GM23338 (cell line): ENCODE measurements at regions not wholly inside any gene's neighbourhood (a gene's known extent, or its start where the extent isn't known, plus 50 kb on each side); places are given as distances from the start of the nearest gene placed in this dataset.

Experiments
- ATAC-seq: fragments of 200-7000 bp; cut with Tn5 transposase; 3 replicates; pipeline ENCODE4 v1.9.1; 2020
- DNase-seq: peaks from one replicate; pipeline ENCODE4 v3.0.0-alpha.2; 2015; ENCODE audit warnings: low spot score
- H2AFZ ChIP-seq: fragments of 200-600 bp; sonication (generic); 2 replicates; pipeline ENCODE4 v1.8.0; 2016; ENCODE audit warnings: antibody characterized with exemption, mild to moderate bottlenecking, moderate library complexity
- H3F3A ChIP-seq: fragments of 200-600 bp; sonication (generic); replicated peaks from 2 replicates; pipeline ENCODE4 v1.8.0; 2017; ENCODE audit warnings: antibody characterized with exemption, mixed run types, low read depth
- H3K27ac ChIP-seq: fragments of 200-600 bp; sonication (generic); 2 replicates; pipeline ENCODE4 v1.6.1; 2016; ENCODE audit warnings: low read depth
- H3K27me3 ChIP-seq: fragments of 200-600 bp; sonication (generic); 2 replicates; pipeline ENCODE4 v1.8.0; 2016; ENCODE audit warnings: mild to moderate bottlenecking, mixed run types, moderate library complexity; ENCODE audit not compliant: insufficient read depth
- H3K36me3 ChIP-seq: fragments of 200-600 bp; sonication (generic); 2 replicates; pipeline ENCODE4 v1.8.0; 2016; ENCODE audit warnings: mild to moderate bottlenecking; ENCODE audit not compliant: insufficient read depth
- H3K4me1 ChIP-seq: fragments of 200-600 bp; sonication (generic); 2 replicates; pipeline ENCODE4 v1.8.0; 2016; ENCODE audit warnings: mild to moderate bottlenecking, moderate library complexity; ENCODE audit not compliant: insufficient read depth
- H3K4me2 ChIP-seq: fragments of 200-600 bp; sonication (generic); 2 replicates; pipeline ENCODE4 v1.7.1; 2017; ENCODE audit warnings: mixed run types
- H3K4me3 ChIP-seq: fragments of 200-600 bp; sonication (generic); 2 replicates; pipeline ENCODE4 v1.6.1; 2016; ENCODE audit warnings: mixed run types
- H3K79me2 ChIP-seq: fragments of 200-600 bp; sonication (generic); replicated peaks from 2 replicates; pipeline ENCODE4 v1.8.0; 2017; ENCODE audit warnings: mild to moderate bottlenecking; ENCODE audit not compliant: insufficient read depth
- H3K9me2 ChIP-seq: fragments of 200-600 bp; sonication (generic); 2 replicates; pipeline ENCODE4 v1.8.0; 2017; ENCODE audit not compliant: insufficient read depth
- H4K20me1 ChIP-seq: fragments of 200-600 bp; sonication (generic); replicated peaks from 2 replicates; pipeline ENCODE4 v1.8.0; 2017; ENCODE audit warnings: mild to moderate bottlenecking; ENCODE audit not compliant: insufficient read depth
- H3K27ac Mint-ChIP-seq: 2 replicates; pipeline ENCODE4 v1.8.0; 2020; ENCODE audit warnings: inconsistent platforms, mild to moderate bottlenecking, moderate library complexity, mixed read lengths
- H3K27me3 Mint-ChIP-seq: 3 replicates; pipeline ENCODE4 v1.8.0; 2022; ENCODE audit warnings: low read depth, mild to moderate bottlenecking, moderate library complexity, mixed read lengths, inconsistent platforms; ENCODE audit not compliant: insufficient read depth, poor library complexity
- H3K36me3 Mint-ChIP-seq: 3 replicates; pipeline ENCODE4 v1.8.0; 2021; ENCODE audit warnings: low read depth, mild to moderate bottlenecking, inconsistent platforms, moderate library complexity, mixed read lengths
- H3K4me1 Mint-ChIP-seq: 3 replicates; pipeline ENCODE4 v1.8.0; 2020; ENCODE audit warnings: mild to moderate bottlenecking, inconsistent platforms, mixed read lengths
- H3K4me3 Mint-ChIP-seq: 3 replicates; pipeline ENCODE4 v1.8.0; 2021; ENCODE audit warnings: moderate library complexity, mild to moderate bottlenecking, inconsistent platforms, mixed read lengths
- H3K9me3 Mint-ChIP-seq: 3 replicates; pipeline ENCODE4 v1.8.0; 2020; ENCODE audit warnings: moderate library complexity, mild to moderate bottlenecking, inconsistent platforms, mixed read lengths
- CREB1 ChIP-seq: fragments of 250-450 bp; sonication (Bioruptor Pico); IDR thresholded peaks from 2 replicates; pipeline ENCODE4 v1.5.0; 2020; ENCODE audit warnings: low read depth, mild to moderate bottlenecking, moderate library complexity
- CTCF ChIP-seq, 2 experiments: fragments of 200-600 bp in 1 of 2; sonication (generic) in 1 of 2; conservative IDR thresholded peaks; 2 replicates each; pipeline versions ENCODE4 v1.5.1 to v1.6.1; 2016 to 2017; ENCODE audit warnings: antibody characterized with exemption in 2 of 2, low read depth in 2 of 2, mild to moderate bottlenecking in 2 of 2, moderate library complexity in 1 of 2
- ETS1 ChIP-seq: IDR thresholded peaks from 2 replicates; pipeline ENCODE4 v1.6.1; 2016; ENCODE audit warnings: antibody characterized with exemption
- EZH2 ChIP-seq: fragments of 200-600 bp; sonication (generic); IDR thresholded peaks from one replicate; pipeline ENCODE4 v1.8.0; 2017; ENCODE audit warnings: antibody characterized with exemption, mild to moderate bottlenecking, low read depth; ENCODE audit not compliant: unreplicated experiment
- EZH2phosphoT487 ChIP-seq: fragments of 200-600 bp; sonication (generic); IDR thresholded peaks from one replicate; pipeline ENCODE4 v1.8.1; 2018; ENCODE audit warnings: antibody characterized with exemption; ENCODE audit not compliant: unreplicated experiment
- JUNB ChIP-seq: IDR thresholded peaks from one replicate; pipeline ENCODE4 v1.6.1; 2016; ENCODE audit warnings: antibody characterized with exemption; ENCODE audit not compliant: unreplicated experiment
- NANOG ChIP-seq: IDR thresholded peaks from 2 replicates; pipeline ENCODE4 v1.6.1; 2016; ENCODE audit warnings: antibody characterized with exemption, borderline replicate concordance
- POLR2AphosphoS5 ChIP-seq: IDR thresholded peaks from 2 replicates; pipeline ENCODE4 v1.6.1; 2016; ENCODE audit warnings: antibody characterized with exemption, low read depth
- STAT1 ChIP-seq: IDR thresholded peaks from one replicate; pipeline ENCODE4 v1.6.1; 2016; ENCODE audit warnings: antibody characterized with exemption; ENCODE audit not compliant: unreplicated experiment
- ZNF114 ChIP-seq: fragments of 250-450 bp; sonication (Bioruptor Pico); IDR thresholded peaks from 2 replicates; pipeline ENCODE4 v1.5.0; 2020; ENCODE audit warnings: mild to moderate bottlenecking, moderate library complexity
- ZNF331 ChIP-seq: fragments of 250-450 bp; sonication (Bioruptor Pico); IDR thresholded peaks from 2 replicates; pipeline ENCODE4 v1.5.0; 2020; ENCODE audit warnings: low read depth, mild to moderate bottlenecking, moderate library complexity
- ZNF462 ChIP-seq: fragments of 250-450 bp; sonication (Bioruptor Pico); IDR thresholded peaks from 2 replicates; pipeline ENCODE4 v1.5.0; 2020; ENCODE audit warnings: mild to moderate bottlenecking, moderate library complexity
- TF ChIP-seq, protein P1 (sequence below): IDR thresholded peaks from one replicate; pipeline ENCODE4 v1.6.1; 2018; ENCODE audit warnings: antibody characterized with exemption; ENCODE audit not compliant: unreplicated experiment

DNA sequence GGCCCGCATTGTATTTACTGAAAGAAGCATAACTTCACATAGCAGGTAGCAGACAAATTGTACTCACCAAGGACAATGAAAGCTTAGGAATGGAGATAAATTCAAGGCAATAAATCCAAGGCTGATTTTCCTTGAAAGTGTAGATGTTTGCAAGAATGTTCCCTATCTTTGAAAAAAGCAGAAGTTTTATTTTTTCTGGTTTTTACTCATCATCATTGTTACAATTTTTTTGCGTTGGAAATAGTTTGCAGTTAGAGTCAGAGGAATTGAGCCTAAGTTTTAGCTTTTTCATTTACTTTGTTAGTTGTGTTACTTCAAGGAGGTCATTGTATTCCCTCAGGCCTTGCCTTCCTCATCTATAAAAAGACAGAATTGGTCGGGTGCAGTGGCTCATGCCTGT lies 213.9 kb upstream of the TBL1XR1 start:
- Histone ChIP-seq H3K27ac (no peak overlapping the region), H4K20me1 (no peaks in the 10 kb centered on the region), H3K4me1 (no peaks in the 10 kb centered on the region), H3K4me3 (no peak overlapping the region), H3K9me2 (no peaks in the 10 kb centered on the region), H2AFZ (no peak overlapping the region), H3F3A (no peaks in the 10 kb centered on the region), H3K27me3 (no peaks in the 10 kb centered on the region), H3K36me3 (no peaks in the 10 kb centered on the region), H3K79me2 (no peaks in the 10 kb centered on the region), H3K4me2 (no peak overlapping the region)
- TF ChIP-seq JUNB (no peak), CTCF (conservative IDR thresholded peaks at IDR 0.05; ENCODE audit: low read depth in 2 of 2) (no peak), STAT1 (no peak), CREB1 (CRISPR knock-in tag) (no peak), EZH2 (no peak), POLR2AphosphoS5 (no peak), ZNF331 (no peak), NANOG (no peak), ZNF462 (no peak), EZH2phosphoT487 (no peak), ZNF114 (no peak), ETS1 (no peak)
- TF ChIP-seq, protein P1, sequence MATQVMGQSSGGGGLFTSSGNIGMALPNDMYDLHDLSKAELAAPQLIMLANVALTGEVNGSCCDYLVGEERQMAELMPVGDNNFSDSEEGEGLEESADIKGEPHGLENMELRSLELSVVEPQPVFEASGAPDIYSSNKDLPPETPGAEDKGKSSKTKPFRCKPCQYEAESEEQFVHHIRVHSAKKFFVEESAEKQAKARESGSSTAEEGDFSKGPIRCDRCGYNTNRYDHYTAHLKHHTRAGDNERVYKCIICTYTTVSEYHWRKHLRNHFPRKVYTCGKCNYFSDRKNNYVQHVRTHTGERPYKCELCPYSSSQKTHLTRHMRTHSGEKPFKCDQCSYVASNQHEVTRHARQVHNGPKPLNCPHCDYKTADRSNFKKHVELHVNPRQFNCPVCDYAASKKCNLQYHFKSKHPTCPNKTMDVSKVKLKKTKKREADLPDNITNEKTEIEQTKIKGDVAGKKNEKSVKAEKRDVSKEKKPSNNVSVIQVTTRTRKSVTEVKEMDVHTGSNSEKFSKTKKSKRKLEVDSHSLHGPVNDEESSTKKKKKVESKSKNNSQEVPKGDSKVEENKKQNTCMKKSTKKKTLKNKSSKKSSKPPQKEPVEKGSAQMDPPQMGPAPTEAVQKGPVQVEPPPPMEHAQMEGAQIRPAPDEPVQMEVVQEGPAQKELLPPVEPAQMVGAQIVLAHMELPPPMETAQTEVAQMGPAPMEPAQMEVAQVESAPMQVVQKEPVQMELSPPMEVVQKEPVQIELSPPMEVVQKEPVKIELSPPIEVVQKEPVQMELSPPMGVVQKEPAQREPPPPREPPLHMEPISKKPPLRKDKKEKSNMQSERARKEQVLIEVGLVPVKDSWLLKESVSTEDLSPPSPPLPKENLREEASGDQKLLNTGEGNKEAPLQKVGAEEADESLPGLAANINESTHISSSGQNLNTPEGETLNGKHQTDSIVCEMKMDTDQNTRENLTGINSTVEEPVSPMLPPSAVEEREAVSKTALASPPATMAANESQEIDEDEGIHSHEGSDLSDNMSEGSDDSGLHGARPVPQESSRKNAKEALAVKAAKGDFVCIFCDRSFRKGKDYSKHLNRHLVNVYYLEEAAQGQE: no peak
- Mint-ChIP-seq H3K4me3 (no peak overlapping the region), H3K9me3 (peaks cover 20% of the 10 kb centered on the region), H3K36me3 (peaks cover 10% of the 10 kb centered on the region; the same call in 2 of the 3 replicates), H3K4me1 (peaks cover 6% of the 10 kb centered on the region; the same call in 1 of the 3 replicates), H3K27ac (no peak overlapping the region), H3K27me3 (peaks cover 5% of the 10 kb centered on the region)
- DNase-seq: no peak
- no peak for ATAC-seq
